Neural progenitor cell (in vitro differentiated cells): ENCODE measurements at regions not wholly inside any gene's neighbourhood (a gene's known extent, or its start where the extent isn't known, plus 50 kb on each side); places are given as distances from the start of the nearest gene placed in this dataset.

Experiments
- DNase-seq: peaks from one replicate; pipeline ENCODE4 v3.0.0-alpha.2; 2016; ENCODE audit warnings: low spot score
- H2AFZ ChIP-seq: fragments of 200-600 bp; sonication (generic); replicated peaks from 2 replicates; pipeline ENCODE4 v1.6.1; 2016; ENCODE audit warnings: antibody characterized with exemption
- H3F3A ChIP-seq: fragments of 200-600 bp; sonication (generic); 2 replicates; pipeline ENCODE4 v1.6.1; 2016; ENCODE audit warnings: antibody characterized with exemption, low read depth
- H3K27ac ChIP-seq: fragments of 200-600 bp; sonication (generic); 2 replicates; pipeline ENCODE4 v1.5.1; 2016; ENCODE audit warnings: mild to moderate bottlenecking
- H3K27me3 ChIP-seq: fragments of 200-600 bp; sonication (generic); 2 replicates; pipeline ENCODE4 v1.6.1; 2016; ENCODE audit warnings: mild to moderate bottlenecking, moderate library complexity
- H3K36me3 ChIP-seq: fragments of 200-600 bp; sonication (generic); 2 replicates; pipeline ENCODE4 v1.5.1; 2016
- H3K4me1 ChIP-seq: fragments of 200-600 bp; sonication (generic); 2 replicates; pipeline ENCODE4 v1.6.1; 2016; ENCODE audit warnings: mixed run types
- H3K4me2 ChIP-seq: fragments of 200-600 bp; sonication (generic); 2 replicates; pipeline ENCODE4 v1.6.1; 2016
- H3K4me3 ChIP-seq: fragments of 200-600 bp; sonication (generic); 2 replicates; pipeline ENCODE4 v1.5.1; 2016
- H3K79me2 ChIP-seq: fragments of 200-600 bp; sonication (generic); 2 replicates; pipeline ENCODE4 v1.6.1; 2016; ENCODE audit warnings: low read depth
- H3K9ac ChIP-seq: fragments of 200-600 bp; sonication (generic); 2 replicates; pipeline ENCODE4 v1.6.1; 2016
- H3K9me3 ChIP-seq: fragments of 200-600 bp; sonication (generic); 2 replicates; pipeline ENCODE4 v1.5.1; 2016; ENCODE audit warnings: low read depth
- H4K20me1 ChIP-seq: fragments of 200-600 bp; sonication (generic); 2 replicates; pipeline ENCODE4 v1.6.1; 2016; ENCODE audit warnings: low read depth
- H3K27ac Mint-ChIP-seq: 3 replicates; pipeline ENCODE4 v1.8.0; 2021; ENCODE audit warnings: mixed read lengths
- H3K27me3 Mint-ChIP-seq: 2 replicates; pipeline ENCODE4 v1.8.0; 2022; ENCODE audit warnings: low read depth, mild to moderate bottlenecking, inconsistent platforms, moderate library complexity, mixed read lengths; ENCODE audit not compliant: insufficient read depth
- H3K36me3 Mint-ChIP-seq: 3 replicates; pipeline ENCODE4 v1.8.0; 2021; ENCODE audit warnings: mixed read lengths
- H3K4me1 Mint-ChIP-seq: 3 replicates; pipeline ENCODE4 v1.8.0; 2021; ENCODE audit warnings: mixed read lengths
- H3K4me3 Mint-ChIP-seq: 3 replicates; pipeline ENCODE4 v1.8.0; 2021; ENCODE audit warnings: mild to moderate bottlenecking, moderate library complexity, mixed read lengths
- H3K9me3 Mint-ChIP-seq: 3 replicates; pipeline ENCODE4 v1.8.0; 2020; ENCODE audit warnings: mixed read lengths
- EZH2 ChIP-seq: fragments of 200-600 bp; sonication (generic); IDR thresholded peaks from 2 replicates; pipeline ENCODE4 v1.6.1; 2017; ENCODE audit warnings: antibody characterized with exemption, mild to moderate bottlenecking, moderate library complexity
- EZH2phosphoT487 ChIP-seq: fragments of 200-600 bp; sonication (generic); IDR thresholded peaks from 2 replicates; pipeline ENCODE4 v1.6.1; 2017; ENCODE audit warnings: antibody characterized with exemption
- TF ChIP-seq, protein P1 (sequence below): fragments of 200-600 bp; sonication (generic); IDR thresholded peaks from 2 replicates; pipeline ENCODE4 v1.5.1; 2017; ENCODE audit warnings: antibody characterized with exemption, mild to moderate bottlenecking

DNA sequence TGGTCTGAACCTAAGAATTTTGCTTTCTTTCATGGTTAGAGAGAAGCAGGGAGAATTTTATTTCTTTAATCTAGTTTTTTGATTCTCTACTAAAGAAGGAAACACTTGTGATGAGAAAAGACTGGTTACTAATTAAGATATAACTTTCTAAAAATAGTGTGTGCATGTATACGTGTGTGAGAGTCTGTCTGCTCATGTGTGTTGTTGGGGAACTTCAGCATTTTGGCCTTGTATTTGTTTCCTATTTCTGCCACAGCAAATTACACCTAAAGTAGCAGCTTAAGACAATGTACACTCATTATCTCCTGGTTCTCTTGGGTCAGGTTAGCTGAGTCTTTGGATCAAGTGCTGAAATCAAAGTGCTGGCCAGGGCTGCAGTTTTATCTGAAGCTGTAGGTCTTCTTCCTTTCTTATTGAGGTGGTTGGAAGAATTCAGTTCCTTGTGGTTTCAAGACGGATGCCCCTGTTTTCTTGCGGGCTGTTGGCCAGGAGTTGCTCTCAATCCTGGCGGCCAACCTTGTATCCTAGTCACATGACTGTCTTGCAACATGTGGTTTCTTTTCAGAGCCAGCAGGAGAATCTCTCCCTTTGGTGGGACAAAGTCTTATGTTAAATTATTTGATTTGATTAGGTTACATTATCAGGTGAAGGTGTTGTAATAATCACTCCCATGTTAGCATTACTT is 188.4 kb upstream of the CLNK start:
- Histone ChIP-seq H2AFZ (no peak overlapping the region), H3K36me3 (no peaks in the 10 kb centered on the region), H3K79me2 (no peaks in the 10 kb centered on the region), H3K9me3 (no peaks in the 10 kb centered on the region), H4K20me1 (no peaks in the 10 kb centered on the region), H3F3A (no peaks in the 10 kb centered on the region), H3K4me3 (no peak overlapping the region), H3K4me2 (no peak overlapping the region), H3K27ac (no peak overlapping the region), H3K27me3 (no peaks in the 10 kb centered on the region), H3K9ac (no peak overlapping the region), H3K4me1 (no peaks in the 10 kb centered on the region)
- Mint-ChIP-seq H3K9me3 (no peaks in the 10 kb centered on the region), H3K4me3 (no peak overlapping the region), H3K36me3 (no peaks in the 10 kb centered on the region), H3K27ac (no peak overlapping the region), H3K4me1 (no peaks in the 10 kb centered on the region), H3K27me3 (no peaks in the 10 kb centered on the region)
- TF ChIP-seq EZH2phosphoT487 (no peak), EZH2 (no peak)
- TF ChIP-seq, protein P1, sequence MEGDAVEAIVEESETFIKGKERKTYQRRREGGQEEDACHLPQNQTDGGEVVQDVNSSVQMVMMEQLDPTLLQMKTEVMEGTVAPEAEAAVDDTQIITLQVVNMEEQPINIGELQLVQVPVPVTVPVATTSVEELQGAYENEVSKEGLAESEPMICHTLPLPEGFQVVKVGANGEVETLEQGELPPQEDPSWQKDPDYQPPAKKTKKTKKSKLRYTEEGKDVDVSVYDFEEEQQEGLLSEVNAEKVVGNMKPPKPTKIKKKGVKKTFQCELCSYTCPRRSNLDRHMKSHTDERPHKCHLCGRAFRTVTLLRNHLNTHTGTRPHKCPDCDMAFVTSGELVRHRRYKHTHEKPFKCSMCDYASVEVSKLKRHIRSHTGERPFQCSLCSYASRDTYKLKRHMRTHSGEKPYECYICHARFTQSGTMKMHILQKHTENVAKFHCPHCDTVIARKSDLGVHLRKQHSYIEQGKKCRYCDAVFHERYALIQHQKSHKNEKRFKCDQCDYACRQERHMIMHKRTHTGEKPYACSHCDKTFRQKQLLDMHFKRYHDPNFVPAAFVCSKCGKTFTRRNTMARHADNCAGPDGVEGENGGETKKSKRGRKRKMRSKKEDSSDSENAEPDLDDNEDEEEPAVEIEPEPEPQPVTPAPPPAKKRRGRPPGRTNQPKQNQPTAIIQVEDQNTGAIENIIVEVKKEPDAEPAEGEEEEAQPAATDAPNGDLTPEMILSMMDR, result no peak
- DNase-seq, result no peak

DNA sequence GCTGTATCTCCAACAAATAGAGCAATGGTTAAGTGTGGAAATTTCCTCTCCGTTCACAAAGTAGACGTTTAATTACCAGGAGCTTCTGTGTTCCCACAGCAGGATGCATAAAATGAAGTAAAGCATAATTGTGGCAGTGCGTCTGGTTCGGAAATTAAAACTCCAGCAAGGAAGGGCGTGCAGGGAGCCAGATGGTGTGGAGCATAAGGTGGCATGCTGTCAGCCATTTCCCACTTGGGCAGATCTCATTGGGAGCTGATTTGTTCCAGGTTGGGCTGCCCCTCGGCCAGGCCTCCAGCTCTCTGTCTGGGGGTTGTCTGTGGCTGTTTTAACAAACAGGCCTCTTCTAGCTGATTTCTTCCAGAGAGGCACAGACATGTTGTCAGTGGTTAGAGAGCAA is 182.1 kb upstream of the CLNK start:
- no peaks in the 10 kb centered on the region for H3K36me3 Mint-ChIP-seq
- H3K9me3 Mint-ChIP-seq, result no peaks in the 10 kb centered on the region

DNA sequence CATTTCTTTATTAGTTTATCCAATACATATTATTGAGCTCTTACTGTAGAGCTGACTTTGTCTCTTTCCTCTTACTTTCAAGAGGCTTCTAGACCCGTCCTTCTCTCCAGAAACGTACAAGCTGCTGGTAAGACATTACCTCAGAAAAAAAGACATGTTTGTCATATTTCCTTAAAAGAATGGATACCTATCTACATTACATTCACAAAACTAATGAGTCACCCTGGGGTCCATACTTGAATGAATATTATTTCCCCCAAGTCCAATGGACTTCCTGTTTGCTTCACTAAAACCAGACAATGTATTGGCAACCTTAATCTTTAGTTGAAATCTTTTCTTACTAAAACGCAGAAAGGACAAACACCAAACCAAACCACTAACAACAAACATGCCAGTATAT is 176.5 kb upstream of the CLNK start:
- H3F3A ChIP-seq, result no peaks in the 10 kb centered on the region
- no peak overlapping the region for H3K27ac Mint-ChIP-seq
- H4K20me1 ChIP-seq, result no peaks in the 10 kb centered on the region
- TF ChIP-seq, protein P1, result no peak
- no peak for TF ChIP-seq EZH2phosphoT487
- no peak for TF ChIP-seq EZH2
- H2AFZ ChIP-seq, result no peak overlapping the region
- H3K27ac ChIP-seq, result no peak overlapping the region
- H3K4me1 ChIP-seq, result no peaks in the 10 kb centered on the region
- H3K36me3 Mint-ChIP-seq, result no peaks in the 10 kb centered on the region
- no peaks in the 10 kb centered on the region for H3K36me3 ChIP-seq
- no peaks in the 10 kb centered on the region for H3K4me1 Mint-ChIP-seq
- H3K27me3 ChIP-seq, result no peaks in the 10 kb centered on the region
- peaks cover 6% of the 10 kb centered on the region for H3K9me3 Mint-ChIP-seq
- no peak overlapping the region for H3K4me3 Mint-ChIP-seq
- no peak overlapping the region for H3K4me2 ChIP-seq
- H3K79me2 ChIP-seq, result no peaks in the 10 kb centered on the region
- DNase-seq, result no peak
- no peaks in the 10 kb centered on the region for H3K27me3 Mint-ChIP-seq
- no peak overlapping the region for H3K9ac ChIP-seq
- no peak overlapping the region for H3K4me3 ChIP-seq
- no peaks in the 10 kb centered on the region for H3K9me3 ChIP-seq

More for the DNA sequence above, 182.1 kb upstream of the CLNK start:
- Histone ChIP-seq H3K4me3 (no peak overlapping the region), H3K4me2 (no peak overlapping the region), H3K4me1 (peaks cover 8% of the 10 kb centered on the region), H2AFZ (peak overlapping the region; percentile 63), H3F3A (no peaks in the 10 kb centered on the region), H3K79me2 (no peaks in the 10 kb centered on the region), H3K27ac (no peak overlapping the region), H3K36me3 (no peaks in the 10 kb centered on the region), H3K9me3 (no peaks in the 10 kb centered on the region), H3K9ac (no peak overlapping the region), H4K20me1 (no peaks in the 10 kb centered on the region), H3K27me3 (no peaks in the 10 kb centered on the region)
- peaks cover 10% of the 10 kb centered on the region for H3K4me1 Mint-ChIP-seq
- DNase-seq, result no peak
- TF ChIP-seq, protein P1, result no peak
- TF ChIP-seq EZH2 (no peak), EZH2phosphoT487 (no peak)
- no peak overlapping the region for H3K4me3 Mint-ChIP-seq
- no peak overlapping the region for H3K27ac Mint-ChIP-seq
- no peaks in the 10 kb centered on the region for H3K27me3 Mint-ChIP-seq
